Neural cell (in vitro differentiated cells): ENCODE measurements at regions not wholly inside any gene's neighbourhood (a gene's known extent, or its start where the extent isn't known, plus 50 kb on each side); places are given as distances from the start of the nearest gene placed in this dataset.

Experiments used
- EP300 ChIP-seq: fragments of 450-650 bp; conservative IDR thresholded peaks from 2 replicates; pipeline ENCODE4 v1.6.1; 2014; ENCODE audit warnings: antibody characterized with exemption, mild to moderate bottlenecking, moderate library complexity; ENCODE audit not compliant: poor library complexity, severe bottlenecking
- EZH2 ChIP-seq: fragments of 200-600, 300-800 bp; shearing (Covaris generic), sonication (generic); IDR thresholded peaks from 2 replicates; pipeline ENCODE4 v1.6.1; 2014; ENCODE audit warnings: antibody characterized with exemption, low read length, borderline replicate concordance, mild to moderate bottlenecking; ENCODE audit not compliant: insufficient read depth, poor library complexity, severe bottlenecking
- MXI1 ChIP-seq: fragments of 450-650 bp; conservative IDR thresholded peaks from 2 replicates; pipeline ENCODE4 v1.6.1; 2014; ENCODE audit warnings: antibody characterized with exemption, mild to moderate bottlenecking; ENCODE audit not compliant: poor library complexity, severe bottlenecking
- POLR2AphosphoS5 ChIP-seq: IDR thresholded peaks from 2 replicates; pipeline ENCODE4 v1.6.1; 2012
- RAD21 ChIP-seq: fragments of 450-650 bp; conservative IDR thresholded peaks from 2 replicates; pipeline ENCODE4 v1.6.1; 2014; ENCODE audit warnings: antibody characterized with exemption, mild to moderate bottlenecking, moderate library complexity
- SMC3 ChIP-seq: fragments of 450-650 bp; conservative IDR thresholded peaks from 2 replicates; pipeline ENCODE4 v1.6.1; 2014; ENCODE audit warnings: antibody characterized with exemption, mild to moderate bottlenecking, moderate library complexity; ENCODE audit not compliant: poor library complexity
- TAF1 ChIP-seq: IDR thresholded peaks from 2 replicates; pipeline ENCODE4 v1.6.1; 2012; ENCODE audit warnings: low read depth
- TF ChIP-seq, protein P1 (sequence below): fragments of 450-650 bp; IDR thresholded peaks from 2 replicates; pipeline ENCODE4 v1.5.1; 2014; ENCODE audit warnings: antibody characterized with exemption, mild to moderate bottlenecking, moderate library complexity; ENCODE audit not compliant: poor library complexity, severe bottlenecking
- TF ChIP-seq, protein P2 (sequence below): IDR thresholded peaks from 2 replicates; pipeline ENCODE4 v1.6.1; 2012; ENCODE audit warnings: borderline replicate concordance

DNA sequence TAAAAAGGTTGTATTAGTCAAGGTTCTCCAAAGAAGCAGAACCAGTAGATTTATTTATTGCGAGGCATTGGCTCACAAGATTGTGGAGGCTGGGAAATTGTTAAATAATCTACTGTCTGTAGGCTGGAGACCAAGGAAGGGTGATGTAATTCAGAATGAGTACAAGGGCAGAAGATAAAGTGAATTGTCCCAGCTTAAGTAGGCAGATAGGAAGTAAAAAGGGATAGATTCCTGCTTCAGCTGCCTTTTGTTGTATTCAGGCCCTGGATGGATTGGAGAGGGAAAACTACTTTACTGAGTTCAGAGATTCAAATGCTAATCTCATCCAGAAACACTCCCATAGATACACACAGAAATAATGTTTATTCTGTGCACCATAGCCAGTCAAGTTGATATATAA lies 301.1 kb downstream of the CYLC2 start:
- TF ChIP-seq POLR2AphosphoS5: no peak
- no peak for TF ChIP-seq RAD21
- TF ChIP-seq, protein P1, sequence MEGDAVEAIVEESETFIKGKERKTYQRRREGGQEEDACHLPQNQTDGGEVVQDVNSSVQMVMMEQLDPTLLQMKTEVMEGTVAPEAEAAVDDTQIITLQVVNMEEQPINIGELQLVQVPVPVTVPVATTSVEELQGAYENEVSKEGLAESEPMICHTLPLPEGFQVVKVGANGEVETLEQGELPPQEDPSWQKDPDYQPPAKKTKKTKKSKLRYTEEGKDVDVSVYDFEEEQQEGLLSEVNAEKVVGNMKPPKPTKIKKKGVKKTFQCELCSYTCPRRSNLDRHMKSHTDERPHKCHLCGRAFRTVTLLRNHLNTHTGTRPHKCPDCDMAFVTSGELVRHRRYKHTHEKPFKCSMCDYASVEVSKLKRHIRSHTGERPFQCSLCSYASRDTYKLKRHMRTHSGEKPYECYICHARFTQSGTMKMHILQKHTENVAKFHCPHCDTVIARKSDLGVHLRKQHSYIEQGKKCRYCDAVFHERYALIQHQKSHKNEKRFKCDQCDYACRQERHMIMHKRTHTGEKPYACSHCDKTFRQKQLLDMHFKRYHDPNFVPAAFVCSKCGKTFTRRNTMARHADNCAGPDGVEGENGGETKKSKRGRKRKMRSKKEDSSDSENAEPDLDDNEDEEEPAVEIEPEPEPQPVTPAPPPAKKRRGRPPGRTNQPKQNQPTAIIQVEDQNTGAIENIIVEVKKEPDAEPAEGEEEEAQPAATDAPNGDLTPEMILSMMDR: no peak
- TF ChIP-seq TAF1: no peak
- TF ChIP-seq EZH2: no peak
- no peak for TF ChIP-seq EP300
- TF ChIP-seq, protein P2, sequence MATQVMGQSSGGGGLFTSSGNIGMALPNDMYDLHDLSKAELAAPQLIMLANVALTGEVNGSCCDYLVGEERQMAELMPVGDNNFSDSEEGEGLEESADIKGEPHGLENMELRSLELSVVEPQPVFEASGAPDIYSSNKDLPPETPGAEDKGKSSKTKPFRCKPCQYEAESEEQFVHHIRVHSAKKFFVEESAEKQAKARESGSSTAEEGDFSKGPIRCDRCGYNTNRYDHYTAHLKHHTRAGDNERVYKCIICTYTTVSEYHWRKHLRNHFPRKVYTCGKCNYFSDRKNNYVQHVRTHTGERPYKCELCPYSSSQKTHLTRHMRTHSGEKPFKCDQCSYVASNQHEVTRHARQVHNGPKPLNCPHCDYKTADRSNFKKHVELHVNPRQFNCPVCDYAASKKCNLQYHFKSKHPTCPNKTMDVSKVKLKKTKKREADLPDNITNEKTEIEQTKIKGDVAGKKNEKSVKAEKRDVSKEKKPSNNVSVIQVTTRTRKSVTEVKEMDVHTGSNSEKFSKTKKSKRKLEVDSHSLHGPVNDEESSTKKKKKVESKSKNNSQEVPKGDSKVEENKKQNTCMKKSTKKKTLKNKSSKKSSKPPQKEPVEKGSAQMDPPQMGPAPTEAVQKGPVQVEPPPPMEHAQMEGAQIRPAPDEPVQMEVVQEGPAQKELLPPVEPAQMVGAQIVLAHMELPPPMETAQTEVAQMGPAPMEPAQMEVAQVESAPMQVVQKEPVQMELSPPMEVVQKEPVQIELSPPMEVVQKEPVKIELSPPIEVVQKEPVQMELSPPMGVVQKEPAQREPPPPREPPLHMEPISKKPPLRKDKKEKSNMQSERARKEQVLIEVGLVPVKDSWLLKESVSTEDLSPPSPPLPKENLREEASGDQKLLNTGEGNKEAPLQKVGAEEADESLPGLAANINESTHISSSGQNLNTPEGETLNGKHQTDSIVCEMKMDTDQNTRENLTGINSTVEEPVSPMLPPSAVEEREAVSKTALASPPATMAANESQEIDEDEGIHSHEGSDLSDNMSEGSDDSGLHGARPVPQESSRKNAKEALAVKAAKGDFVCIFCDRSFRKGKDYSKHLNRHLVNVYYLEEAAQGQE: no peak
- TF ChIP-seq SMC3: no peak
- no peak for TF ChIP-seq MXI1
